IMR-90 (cell line): ENCODE measurements at regions not wholly inside any gene's neighbourhood (a gene's known extent, or its start where the extent isn't known, plus 50 kb on each side); places are given as distances from the start of the nearest gene placed in this dataset.

Experiments
- ATAC-seq: fragments of 200-7000 bp; cut with Tn5 transposase; 2 replicates; pipeline ENCODE4 v1.9.1; 2020; ENCODE audit warnings: low read depth, mild to moderate bottlenecking, moderate library complexity
- BruUV-seq: library from RNA; stranded (reverse); fragments of 400-500 nt; replicated peaks from 2 replicates; lab custom pipeline; 2021; lab: Mats Ljungman, UMichigan
- CTCF ChIA-PET: fragments of 300-600 bp; formaldehyde crosslinking; extraction: SDS; loops from one replicate; lab custom pipeline; 2021; ENCODE audit warnings: antibody characterized with exemption; lab: Yijun Ruan, JAX
- POLR2A ChIA-PET: fragments of 300-600 bp; sonication (Branson Sonifier 250); formaldehyde crosslinking; loops from one replicate; lab custom pipeline; 2022; ENCODE audit warnings: antibody characterized with exemption; ENCODE audit not compliant: unreplicated experiment; lab: Charles Lee
- DNase-seq: peaks from one replicate; pipeline ENCODE4 v3.0.0; 2013
- H2AFZ ChIP-seq: replicated peaks from 2 replicates; pipeline ENCODE3; 2013; ENCODE audit warnings: low read length, mild to moderate bottlenecking; ENCODE audit not compliant: poor library complexity
- H2AK5ac ChIP-seq: 2 replicates; pipeline ENCODE4 v1.6.1; 2013; ENCODE audit warnings: low read depth, low read length, inconsistent platforms
- H2AK9ac ChIP-seq: replicated peaks from 2 replicates; pipeline ENCODE3; 2013; ENCODE audit warnings: mild to moderate bottlenecking, low read depth, low read length, moderate library complexity; ENCODE audit not compliant: poor library complexity
- H2BK120ac ChIP-seq: 2 replicates; pipeline ENCODE4 v1.6.1; 2013; ENCODE audit warnings: low read depth, low read length, inconsistent platforms
- H2BK15ac ChIP-seq: 3 replicates; pipeline ENCODE4 v1.6.1; 2013; ENCODE audit warnings: low read depth, low read length, inconsistent platforms
- H2BK20ac ChIP-seq: 2 replicates; pipeline ENCODE4 v1.6.1; 2013; ENCODE audit warnings: low read depth, mild to moderate bottlenecking, inconsistent platforms, low read length, moderate library complexity
- H2BK5ac ChIP-seq: 2 replicates; pipeline ENCODE4 v1.6.1; 2013; ENCODE audit warnings: mild to moderate bottlenecking, low read depth, low read length, inconsistent platforms; ENCODE audit not compliant: poor library complexity, severe bottlenecking
- H3K14ac ChIP-seq: replicated peaks from 2 replicates; pipeline ENCODE4 v1.6.1; 2013; ENCODE audit warnings: low read depth, low read length, inconsistent platforms
- H3K18ac ChIP-seq: 2 replicates; pipeline ENCODE4 v1.6.1; 2013; ENCODE audit warnings: low read depth, low read length, control low read depth
- H3K23ac ChIP-seq: 2 replicates; pipeline ENCODE4 v1.6.1; 2013; ENCODE audit warnings: low read depth, low read length, inconsistent platforms
- H3K27ac ChIP-seq: 2 replicates; pipeline ENCODE4 v1.5.1; 2013; ENCODE audit warnings: mild to moderate bottlenecking, control low read depth, low read length; ENCODE audit not compliant: insufficient read depth
- H3K27me3 ChIP-seq: 2 replicates; pipeline ENCODE4 v1.6.1; 2013; ENCODE audit warnings: low read length; ENCODE audit not compliant: control insufficient read depth, insufficient read depth
- H3K36me3 ChIP-seq: 2 replicates; pipeline ENCODE4 v1.6.1; 2013; ENCODE audit warnings: low read length, mixed read lengths; ENCODE audit not compliant: control insufficient read depth, insufficient read depth
- H3K4ac ChIP-seq: 2 replicates; pipeline ENCODE4 v1.6.1; 2013; ENCODE audit warnings: low read depth, low read length, inconsistent platforms
- H3K4me1 ChIP-seq: 2 replicates; pipeline ENCODE4 v1.6.1; 2013; ENCODE audit warnings: low read length, mixed read lengths; ENCODE audit not compliant: control insufficient read depth, insufficient read depth
- H3K4me2 ChIP-seq: 2 replicates; pipeline ENCODE4 v1.6.1; 2013; ENCODE audit warnings: low read depth, mild to moderate bottlenecking, control low read depth, low read length, moderate library complexity
- H3K4me3 ChIP-seq: 2 replicates; pipeline ENCODE4 v1.5.1; 2013; ENCODE audit warnings: low read depth, mild to moderate bottlenecking, control low read depth, low read length, moderate library complexity; ENCODE audit not compliant: insufficient read depth
- H3K56ac ChIP-seq: 2 replicates; pipeline ENCODE4 v1.6.1; 2013; ENCODE audit warnings: low read length, inconsistent platforms; ENCODE audit not compliant: insufficient read depth; ENCODE audit errors: extremely low read depth
- H3K79me1 ChIP-seq, 2 experiments: 2 replicates each; pipeline ENCODE4 v1.6.1; 2013; ENCODE audit warnings: low read length in 2 of 2, inconsistent platforms in 1 of 2, low read depth in 1 of 2
- H3K9ac ChIP-seq: 2 replicates; pipeline ENCODE4 v1.6.1; 2013; ENCODE audit warnings: low read depth, low read length, control low read depth
- H3K9me1 ChIP-seq: 2 replicates; pipeline ENCODE4 v1.6.1; 2013; ENCODE audit warnings: low read length, inconsistent platforms; ENCODE audit not compliant: insufficient read depth
- H3K9me3 ChIP-seq: 2 replicates; pipeline ENCODE4 v1.6.1; 2013; ENCODE audit warnings: low read length; ENCODE audit not compliant: control insufficient read depth, insufficient read depth
- H4K20me1 ChIP-seq: 2 replicates; pipeline ENCODE4 v1.6.1; 2013; ENCODE audit warnings: low read length, inconsistent platforms; ENCODE audit not compliant: insufficient read depth
- H4K5ac ChIP-seq: 2 replicates; pipeline ENCODE4 v1.6.1; 2013; ENCODE audit warnings: mild to moderate bottlenecking, low read depth, low read length, control low read depth
- H4K8ac ChIP-seq, 2 experiments: 2 replicates each; pipeline ENCODE4 v1.6.1; 2013; ENCODE audit warnings: low read depth in 2 of 2, low read length in 2 of 2, control low read depth in 1 of 2, inconsistent platforms in 1 of 2
- H4K91ac ChIP-seq: 2 replicates; pipeline ENCODE4 v1.6.1; 2013; ENCODE audit warnings: low read depth, low read length, inconsistent platforms; ENCODE audit not compliant: insufficient read depth
- BHLHE40 ChIP-seq: fragments of 150-350 bp; IDR thresholded peaks from 2 replicates; pipeline ENCODE4 v1.6.1; 2016; ENCODE audit warnings: mild to moderate bottlenecking, low read depth, low read length
- CEBPB ChIP-seq: IDR thresholded peaks from 2 replicates; pipeline ENCODE4 v1.6.1; 2012; ENCODE audit warnings: low read depth, low read length, improper control_type of control experiment
- MXI1 ChIP-seq: IDR thresholded peaks from 2 replicates; pipeline ENCODE4 v1.6.1; 2012; ENCODE audit warnings: low read depth, mild to moderate bottlenecking, low read length, moderate library complexity, borderline replicate concordance
- POLR2A ChIP-seq: IDR thresholded peaks from 2 replicates; pipeline ENCODE4 v1.6.1; 2012; ENCODE audit warnings: mild to moderate bottlenecking, low read depth, low read length
- RCOR1 ChIP-seq: IDR thresholded peaks from 2 replicates; pipeline ENCODE4 v1.6.1; 2012; ENCODE audit warnings: mild to moderate bottlenecking, low read length, improper control_type of control experiment; ENCODE audit not compliant: insufficient replicate concordance
- WGBS, 2 experiments: methylation state at CpG; one replicate each; pipeline versions ENCODE4 v1.1.5 to v1.1.7; 2013; ENCODE audit warnings: missing lambda C conversion rate in 2 of 2; ENCODE audit not compliant: insufficient read length in 1 of 2; ENCODE audit errors: extremely low coverage in 2 of 2; 5-methylcytosine and 5-hydroxymethylcytosine counted together
- dilution Hi-C: fragments of 300-500 bp; cut with HindIII; formaldehyde crosslinking; loops from one replicate; pipeline ENCODE4 v1.14.3; 2018; ENCODE audit warnings: low sequenced_read_pairs; ENCODE audit not compliant: unreplicated experiment
- in situ Hi-C: fragments of 300-500 bp; cut with MboI; formaldehyde crosslinking; loops from 3 replicates; pipeline ENCODE4 v1.14.3; 2019; ENCODE audit warnings: low sequenced_read_pairs, inconsistent platforms, mixed read lengths
- intact Hi-C: fragments of 100-400 bp; cut with micrococcal nuclease; formaldehyde crosslinking; loops from 2 replicates; pipeline ENCODE4 v1.10.0; 2022

DNA sequence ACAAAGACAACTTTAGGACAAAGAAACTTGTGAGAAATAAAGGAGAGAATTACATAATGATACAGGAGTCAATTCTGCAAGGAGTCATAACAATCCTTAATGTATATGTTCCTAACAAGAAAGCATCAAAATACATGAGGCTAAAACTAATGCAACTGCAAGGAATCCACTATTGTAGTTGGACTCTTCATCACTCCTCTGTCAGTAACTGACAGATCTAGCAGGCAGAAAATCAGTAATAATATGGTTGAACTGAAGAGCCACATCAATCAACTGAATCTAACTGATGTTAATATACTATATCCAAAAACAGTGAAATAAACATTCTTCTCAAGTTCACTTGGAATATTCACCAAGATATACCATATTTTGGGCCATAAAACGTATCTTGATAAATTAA is 1806.4 kb upstream of the CELF4 start:
- Histone ChIP-seq H3K27me3 (no peaks in the 10 kb centered on the region), H4K20me1 (no peaks in the 10 kb centered on the region), H3K4me2 (no peak overlapping the region), H2AK5ac (no peak overlapping the region), H3K9me1 (no peaks in the 10 kb centered on the region), H2BK15ac (no peak overlapping the region), H4K8ac (no peak overlapping the region), H2BK20ac (no peak overlapping the region), H4K91ac (no peak overlapping the region), H3K79me1 (no peaks in the 10 kb centered on the region), H2BK5ac (no peak overlapping the region), H2BK120ac (no peak overlapping the region), H3K9me3 (no peaks in the 10 kb centered on the region), H3K36me3 (no peaks in the 10 kb centered on the region), H3K4me1 (no peaks in the 10 kb centered on the region), H3K27ac (no peak overlapping the region), H3K56ac (no peak overlapping the region), H2AFZ (no peak overlapping the region), H4K5ac (no peak overlapping the region), H3K4ac (no peak overlapping the region), H3K23ac (no peak overlapping the region), H3K4me3 (no peak overlapping the region), H3K9ac (no peak overlapping the region), H2AK9ac (no peak overlapping the region), H3K14ac (no peak overlapping the region), H3K18ac (no peak overlapping the region)
- no peak for DNase-seq
- BruUV-seq, result no TSS peak
- ChIA-PET CTCF (no interaction called here), POLR2A (no interaction called here)
- in situ Hi-C loops (no loop called here), dilution Hi-C loops (no loop called here), intact Hi-C loops (no loop called here)
- TF ChIP-seq MXI1, result no peak
- TF ChIP-seq BHLHE40, result no peak
- no peak for TF ChIP-seq CEBPB
- TF ChIP-seq RCOR1, result no peak
- TF ChIP-seq POLR2A, result no peak
- ATAC-seq, result no peak
- no CpG with 5 or more reads among the region's 1 CpG for WGBS, 2 experiments
